Liver (tissue), 8 donors: ENCODE measurements at regions not wholly inside any gene's neighbourhood (a gene's known extent, or its start where the extent isn't known, plus 50 kb on each side); places are given as distances from the start of the nearest gene placed in this dataset.

ENCODE experiments used
- DNase-seq: peaks from one replicate; pipeline ENCODE4 v3.0.0-alpha.2; 2017; ENCODE audit warnings: low spot score
- H3K27ac ChIP-seq, 2 donors: one replicate each; pipeline ENCODE4 v1.7.0; 2013; ENCODE audit warnings: inconsistent platforms in 2 of 2, low read length in 2 of 2, control low read depth in 1 of 2, low read depth in 1 of 2, mild to moderate bottlenecking in 1 of 2
- H3K27me3 ChIP-seq, 4 donors: one replicate each; pipeline versions ENCODE4 v1.6.1 to v1.7.0; 2013; ENCODE audit warnings: low read length in 3 of 4, inconsistent platforms in 1 of 4, mild to moderate bottlenecking in 1 of 4, moderate library complexity in 1 of 4; ENCODE audit not compliant: control insufficient read depth in 4 of 4, insufficient read depth in 4 of 4
- H3K36me3 ChIP-seq, 4 donors: one replicate each; pipeline versions ENCODE4 v1.6.1 to v1.7.0; 2013; ENCODE audit warnings: low read length in 3 of 4, mild to moderate bottlenecking in 3 of 4, low read depth in 1 of 4, moderate library complexity in 1 of 4; ENCODE audit not compliant: control insufficient read depth in 4 of 4, insufficient read depth in 3 of 4
- H3K4me1 ChIP-seq, 4 donors: one replicate each; pipeline versions ENCODE4 v1.6.1 to v1.7.0; 2013; ENCODE audit warnings: low read length in 3 of 4, mild to moderate bottlenecking in 3 of 4, moderate library complexity in 1 of 4; ENCODE audit not compliant: control insufficient read depth in 4 of 4, insufficient read depth in 4 of 4
- H3K4me3 ChIP-seq, 3 donors: one replicate each; pipeline versions ENCODE4 v1.6.1 to v1.7.0; 2013; ENCODE audit warnings: low read length in 3 of 3, control low read depth in 1 of 3, low read depth in 1 of 3, mild to moderate bottlenecking in 1 of 3
- H3K9ac ChIP-seq, 2 donors: one replicate each; pipeline ENCODE4 v1.7.0; 2013; ENCODE audit warnings: low read length in 2 of 2, mild to moderate bottlenecking in 2 of 2, moderate library complexity in 2 of 2, control low read depth in 1 of 2, low read depth in 1 of 2
- H3K9me3 ChIP-seq, 4 donors: one replicate each; pipeline versions ENCODE4 v1.6.1 to v1.7.0; 2013; ENCODE audit warnings: low read length in 3 of 4; ENCODE audit not compliant: control insufficient read depth in 4 of 4
- EGR1 ChIP-seq, 2 donors: IDR thresholded peaks; 2 replicates each; pipeline ENCODE4 v1.6.1; 2016 to 2018; ENCODE audit warnings: antibody characterized with exemption in 2 of 2, low read depth in 2 of 2
- FOXA1 ChIP-seq: IDR thresholded peaks from 2 replicates; pipeline ENCODE4 v1.6.1; 2016; ENCODE audit warnings: antibody characterized with exemption
- GABPA ChIP-seq, 2 donors: IDR thresholded peaks in 1 of 2; conservative IDR thresholded peaks in 1 of 2; 2 replicates each; pipeline ENCODE4 v1.6.1; 2016; ENCODE audit warnings: antibody characterized with exemption in 2 of 2, mild to moderate bottlenecking in 1 of 2, moderate library complexity in 1 of 2
- HNF4G ChIP-seq: IDR thresholded peaks from 2 replicates; pipeline ENCODE4 v1.6.1; 2016; ENCODE audit warnings: antibody characterized with exemption
- JUND ChIP-seq, 2 donors: IDR thresholded peaks; 2 replicates each; pipeline ENCODE4 v1.6.1; 2016; ENCODE audit warnings: antibody characterized with exemption in 2 of 2
- MAX ChIP-seq: IDR thresholded peaks from 2 replicates; pipeline ENCODE4 v1.6.1; 2016; ENCODE audit warnings: antibody characterized with exemption
- NR2F2 ChIP-seq: IDR thresholded peaks from 2 replicates; pipeline ENCODE4 v1.6.1; 2016; ENCODE audit warnings: antibody characterized with exemption
- RAD21 ChIP-seq, 2 donors: IDR thresholded peaks; 2 replicates each; pipeline ENCODE4 v1.6.1; 2016; ENCODE audit warnings: antibody characterized with exemption in 2 of 2, mild to moderate bottlenecking in 2 of 2
- RXRA ChIP-seq, 2 donors: IDR thresholded peaks; 2 replicates each; pipeline ENCODE4 v1.6.1; 2017 to 2018; ENCODE audit warnings: antibody characterized with exemption in 2 of 2, mild to moderate bottlenecking in 1 of 2
- SP1 ChIP-seq: IDR thresholded peaks from 2 replicates; pipeline ENCODE4 v1.6.1; 2018; ENCODE audit warnings: antibody characterized with exemption, mild to moderate bottlenecking
- TAF1 ChIP-seq: conservative IDR thresholded peaks from 2 replicates; pipeline ENCODE4 v1.6.1; 2016; ENCODE audit warnings: antibody characterized with exemption, mild to moderate bottlenecking
- YY1 ChIP-seq: IDR thresholded peaks from 2 replicates; pipeline ENCODE4 v1.6.1; 2016; ENCODE audit warnings: antibody characterized with exemption, mild to moderate bottlenecking
- ZBTB33 ChIP-seq: IDR thresholded peaks from 2 replicates; pipeline ENCODE4 v1.6.1; 2016; ENCODE audit warnings: antibody characterized with exemption
- WGBS: extraction: QIAGEN DNeasy Blood & Tissue Kit; methylation state at CpG from one replicate; pipeline ENCODE4 v1.1.7; 2013; 5-methylcytosine and 5-hydroxymethylcytosine counted together
- TF ChIP-seq, protein P1 (sequence below): IDR thresholded peaks from 2 replicates; pipeline ENCODE4 v1.6.1; 2016; ENCODE audit warnings: antibody characterized with exemption, mild to moderate bottlenecking
- TF ChIP-seq, protein P2 (sequence below): fragments of 150-350 bp; IDR thresholded peaks from 2 replicates; pipeline ENCODE4 v1.5.1; 2017; ENCODE audit warnings: improper control_type of control experiment, low read depth, low read length; ENCODE audit not compliant: missing input control
- donor health status: healthy.
- donor health status: healthy.
- donor health status: healthy.
- donor health status: healthy.
- donor health status: healthy.

DNA sequence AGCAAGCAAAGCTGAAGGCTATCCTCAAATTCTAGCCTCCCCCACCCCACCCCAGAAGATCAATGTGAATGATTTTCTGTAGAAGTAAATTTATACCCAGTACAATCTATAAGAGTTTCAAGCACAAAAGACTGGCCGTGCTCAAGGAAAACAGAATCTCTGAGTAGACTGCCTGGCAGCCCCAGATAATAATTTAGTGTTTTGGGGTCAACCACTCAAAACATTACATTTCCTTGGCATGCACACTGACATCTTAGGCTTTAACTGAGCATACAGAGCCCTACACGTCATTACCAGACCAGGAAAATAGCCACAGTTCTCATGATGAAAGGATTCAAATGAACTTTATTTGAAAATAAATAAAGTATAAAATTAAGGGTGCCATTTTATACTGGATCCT is 376.5 kb downstream of the TBL1XR1 start:
- no peaks in the 10 kb centered on the region for H3K4me1 ChIP-seq
- DNase-seq, result no peak
- 80% methylated on average over 2 of the region's 2 CpGs for WGBS
- TF ChIP-seq FOXA1 (no peak), SP1 (no peak), HNF4G (no peak), RAD21 (IDR thresholded peaks at IDR 0.05) (no peak), TAF1 (no peak), JUND (IDR thresholded peaks at IDR 0.05) (no peak), RXRA (IDR thresholded peaks at IDR 0.05) (no peak)
- TF ChIP-seq, protein P1, sequence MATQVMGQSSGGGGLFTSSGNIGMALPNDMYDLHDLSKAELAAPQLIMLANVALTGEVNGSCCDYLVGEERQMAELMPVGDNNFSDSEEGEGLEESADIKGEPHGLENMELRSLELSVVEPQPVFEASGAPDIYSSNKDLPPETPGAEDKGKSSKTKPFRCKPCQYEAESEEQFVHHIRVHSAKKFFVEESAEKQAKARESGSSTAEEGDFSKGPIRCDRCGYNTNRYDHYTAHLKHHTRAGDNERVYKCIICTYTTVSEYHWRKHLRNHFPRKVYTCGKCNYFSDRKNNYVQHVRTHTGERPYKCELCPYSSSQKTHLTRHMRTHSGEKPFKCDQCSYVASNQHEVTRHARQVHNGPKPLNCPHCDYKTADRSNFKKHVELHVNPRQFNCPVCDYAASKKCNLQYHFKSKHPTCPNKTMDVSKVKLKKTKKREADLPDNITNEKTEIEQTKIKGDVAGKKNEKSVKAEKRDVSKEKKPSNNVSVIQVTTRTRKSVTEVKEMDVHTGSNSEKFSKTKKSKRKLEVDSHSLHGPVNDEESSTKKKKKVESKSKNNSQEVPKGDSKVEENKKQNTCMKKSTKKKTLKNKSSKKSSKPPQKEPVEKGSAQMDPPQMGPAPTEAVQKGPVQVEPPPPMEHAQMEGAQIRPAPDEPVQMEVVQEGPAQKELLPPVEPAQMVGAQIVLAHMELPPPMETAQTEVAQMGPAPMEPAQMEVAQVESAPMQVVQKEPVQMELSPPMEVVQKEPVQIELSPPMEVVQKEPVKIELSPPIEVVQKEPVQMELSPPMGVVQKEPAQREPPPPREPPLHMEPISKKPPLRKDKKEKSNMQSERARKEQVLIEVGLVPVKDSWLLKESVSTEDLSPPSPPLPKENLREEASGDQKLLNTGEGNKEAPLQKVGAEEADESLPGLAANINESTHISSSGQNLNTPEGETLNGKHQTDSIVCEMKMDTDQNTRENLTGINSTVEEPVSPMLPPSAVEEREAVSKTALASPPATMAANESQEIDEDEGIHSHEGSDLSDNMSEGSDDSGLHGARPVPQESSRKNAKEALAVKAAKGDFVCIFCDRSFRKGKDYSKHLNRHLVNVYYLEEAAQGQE, result no peak
- TF ChIP-seq, protein P2, sequence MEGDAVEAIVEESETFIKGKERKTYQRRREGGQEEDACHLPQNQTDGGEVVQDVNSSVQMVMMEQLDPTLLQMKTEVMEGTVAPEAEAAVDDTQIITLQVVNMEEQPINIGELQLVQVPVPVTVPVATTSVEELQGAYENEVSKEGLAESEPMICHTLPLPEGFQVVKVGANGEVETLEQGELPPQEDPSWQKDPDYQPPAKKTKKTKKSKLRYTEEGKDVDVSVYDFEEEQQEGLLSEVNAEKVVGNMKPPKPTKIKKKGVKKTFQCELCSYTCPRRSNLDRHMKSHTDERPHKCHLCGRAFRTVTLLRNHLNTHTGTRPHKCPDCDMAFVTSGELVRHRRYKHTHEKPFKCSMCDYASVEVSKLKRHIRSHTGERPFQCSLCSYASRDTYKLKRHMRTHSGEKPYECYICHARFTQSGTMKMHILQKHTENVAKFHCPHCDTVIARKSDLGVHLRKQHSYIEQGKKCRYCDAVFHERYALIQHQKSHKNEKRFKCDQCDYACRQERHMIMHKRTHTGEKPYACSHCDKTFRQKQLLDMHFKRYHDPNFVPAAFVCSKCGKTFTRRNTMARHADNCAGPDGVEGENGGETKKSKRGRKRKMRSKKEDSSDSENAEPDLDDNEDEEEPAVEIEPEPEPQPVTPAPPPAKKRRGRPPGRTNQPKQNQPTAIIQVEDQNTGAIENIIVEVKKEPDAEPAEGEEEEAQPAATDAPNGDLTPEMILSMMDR, result no peak
- no peaks in the 10 kb centered on the region for H3K9me3 ChIP-seq
- H3K27me3 ChIP-seq, result no peaks in the 10 kb centered on the region
- no peaks in the 10 kb centered on the region for H3K36me3 ChIP-seq
- no peak overlapping the region for H3K27ac ChIP-seq
- H3K4me3 ChIP-seq, result no peak overlapping the region
- H3K9ac ChIP-seq, result no peak overlapping the region

DNA sequence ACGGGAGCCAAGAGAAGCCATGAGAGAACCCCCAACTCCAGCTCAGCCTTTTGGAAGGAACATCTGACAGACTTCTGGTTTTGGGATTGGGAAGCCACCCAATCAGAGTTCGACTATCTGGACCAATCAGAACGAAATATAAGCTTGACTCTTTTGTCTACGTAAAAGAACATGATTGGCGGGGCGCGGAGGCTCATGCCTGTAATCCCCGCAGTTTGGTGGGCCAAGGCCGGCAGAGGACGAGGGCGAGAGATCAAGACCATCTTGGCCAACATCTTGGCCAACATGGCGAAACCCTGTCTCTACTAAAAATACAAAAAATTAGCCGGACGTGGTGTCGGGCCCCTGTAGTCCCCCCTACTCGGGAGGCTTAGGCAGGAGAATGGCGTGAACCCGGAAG is 380.3 kb downstream of the TBL1XR1 start:
- TF ChIP-seq TAF1 (no peak), MAX (no peak), RAD21 (IDR thresholded peaks at IDR 0.05) (no peak), FOXA1 (no peak), ZBTB33 (no peak), SP1 (no peak), EGR1 (IDR thresholded peaks at IDR 0.05; ENCODE audit: low read depth in 2 of 2) (no peak), JUND (IDR thresholded peaks at IDR 0.05) (no peak), NR2F2 (no peak), GABPA (IDR thresholded peaks at IDR 0.05 in 1 of 2, conservative IDR thresholded peaks at IDR 0.05 in 1 of 2) (no peak), YY1 (no peak)
- no peak overlapping the region for H3K27ac ChIP-seq
- no peaks in the 10 kb centered on the region for H3K36me3 ChIP-seq
- H3K4me3 ChIP-seq, result no peak overlapping the region
- H3K4me1 ChIP-seq, result no peaks in the 10 kb centered on the region
- 89% methylated on average over 18 of the region's 18 CpGs for WGBS
- H3K9ac ChIP-seq, result no peak overlapping the region
- DNase-seq, result no peak
- H3K27me3 ChIP-seq, result no peaks in the 10 kb centered on the region
- H3K9me3 ChIP-seq, result no peaks in the 10 kb centered on the region
